Epithelial cell of proximal tubule (primary cell): ENCODE measurements at regions not wholly inside any gene's neighbourhood (a gene's known extent, or its start where the extent isn't known, plus 50 kb on each side); places are given as distances from the start of the nearest gene placed in this dataset.

Experiments
- DNase-seq: peaks from one replicate; pipeline ENCODE4 v3.0.0-alpha.2; 2011; ENCODE audit warnings: low read depth
- H3K4me3 ChIP-seq: 2 replicates; pipeline ENCODE4 v1.5.1; 2011; ENCODE audit warnings: low read depth, mild to moderate bottlenecking, low read length
- CTCF ChIP-seq: conservative IDR thresholded peaks from 2 replicates; pipeline ENCODE4 v1.5.1; 2012; ENCODE audit warnings: low read depth, mild to moderate bottlenecking, low read length

GRCh38 chr3:31027914-31028313, 133.5 kb upstream of the GADL1 start:
- no peak for TF ChIP-seq CTCF
- no peak overlapping the region for H3K4me3 ChIP-seq
- no peak for DNase-seq

GRCh38 chr3:31028766-31029165, 134.3 kb upstream of the GADL1 start:
- no peak for DNase-seq
- TF ChIP-seq CTCF = no peak
- no peak overlapping the region for H3K4me3 ChIP-seq

- no peak overlapping the region for H3K4me3 ChIP-seq
- DNase-seq = no peak
- TF ChIP-seq CTCF = no peak
Measured at GRCh38 chr3:31029706-31030105, 135.2 kb upstream of the GADL1 start.

GRCh38 chr3:31035681-31036080, 141.2 kb upstream of the GADL1 start:
- no peak overlapping the region for H3K4me3 ChIP-seq
- TF ChIP-seq CTCF = no peak
- no peak for DNase-seq

- DNase-seq = no peak
- no peak for TF ChIP-seq CTCF
- H3K4me3 ChIP-seq = no peak overlapping the region
Measured at GRCh38 chr3:31038086-31038739, 143.8 kb upstream of the GADL1 start.

- no peak for TF ChIP-seq CTCF
- DNase-seq = no peak
- H3K4me3 ChIP-seq = no peak overlapping the region
Measured at GRCh38 chr3:31039145-31039544, 144.7 kb upstream of the GADL1 start.
